Fibroblast of mammary gland (primary cell): ENCODE measurements at regions not wholly inside any gene's neighbourhood (a gene's known extent, or its start where the extent isn't known, plus 50 kb on each side); places are given as distances from the start of the nearest gene placed in this dataset.

Source experiments
- DNase-seq: peaks from one replicate; pipeline ENCODE4 v3.0.0-alpha.2; 2010; ENCODE audit warnings: low read depth
- H3K4me3 ChIP-seq: 2 replicates; pipeline ENCODE4 v1.5.1; 2011; ENCODE audit warnings: low read depth, mild to moderate bottlenecking, low read length, moderate library complexity; ENCODE audit not compliant: control insufficient read depth
- CTCF ChIP-seq: conservative IDR thresholded peaks from 2 replicates; pipeline ENCODE4 v1.5.1; 2011; ENCODE audit warnings: low read depth, low read length, inconsistent platforms; ENCODE audit not compliant: control insufficient read depth, insufficient read depth

DNA sequence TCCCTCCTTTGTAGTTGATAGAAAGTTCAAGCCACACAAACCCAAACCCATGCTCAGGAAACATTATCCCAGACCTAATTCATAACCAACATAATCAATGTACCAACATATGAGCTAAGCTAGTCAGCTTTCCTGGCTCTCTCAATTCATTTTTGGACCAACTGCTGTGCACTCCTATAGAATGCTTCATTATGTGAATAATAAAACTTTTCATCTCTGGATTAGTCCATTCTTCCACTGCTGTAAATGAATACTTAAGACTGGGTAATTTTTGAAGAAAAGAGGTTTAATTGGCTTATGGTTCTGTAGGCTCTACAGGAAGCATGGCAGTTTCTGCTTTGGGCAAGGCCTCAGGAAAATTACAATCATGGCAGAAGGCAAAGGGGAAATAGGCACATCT, 651.9 kb downstream of the RERGL start:
- DNase-seq, result no peak
- no peak for TF ChIP-seq CTCF
- H3K4me3 ChIP-seq, result no peak overlapping the region

DNA sequence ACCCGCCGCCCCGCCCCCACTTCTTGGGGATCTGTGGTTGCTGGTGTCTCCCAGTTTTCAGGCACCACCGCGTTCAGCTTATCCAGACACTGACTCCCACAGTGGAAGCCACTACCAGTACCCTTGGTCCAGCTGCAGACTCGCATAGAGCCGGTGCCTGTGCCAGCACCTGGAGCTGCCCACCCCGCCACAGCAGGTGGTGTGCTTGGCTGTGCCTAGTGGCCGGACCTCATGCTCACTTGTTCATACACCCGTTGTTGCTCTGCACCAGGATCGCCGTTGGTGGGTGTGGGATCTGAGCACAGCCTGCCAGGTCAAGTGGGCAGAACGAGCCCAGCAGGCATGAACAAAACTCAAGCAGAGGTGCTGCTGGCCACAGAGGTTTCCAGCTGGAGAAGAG, 673.2 kb downstream of the RERGL start:
- H3K4me3 ChIP-seq, result no peak overlapping the region
- DNase-seq, result no peak

GRCh38 chr12:17414596-17414995, 675.4 kb downstream of the RERGL start:
- no peak for DNase-seq
- no peak for TF ChIP-seq CTCF
- no peak overlapping the region for H3K4me3 ChIP-seq

More for the DNA sequence above, 673.2 kb downstream of the RERGL start:
- no peak for TF ChIP-seq CTCF

GRCh38 chr12:17411662-17412061, 678.3 kb downstream of the RERGL start:
- no peak for TF ChIP-seq CTCF
- DNase-seq, result no peak
- H3K4me3 ChIP-seq, result no peak overlapping the region

DNA sequence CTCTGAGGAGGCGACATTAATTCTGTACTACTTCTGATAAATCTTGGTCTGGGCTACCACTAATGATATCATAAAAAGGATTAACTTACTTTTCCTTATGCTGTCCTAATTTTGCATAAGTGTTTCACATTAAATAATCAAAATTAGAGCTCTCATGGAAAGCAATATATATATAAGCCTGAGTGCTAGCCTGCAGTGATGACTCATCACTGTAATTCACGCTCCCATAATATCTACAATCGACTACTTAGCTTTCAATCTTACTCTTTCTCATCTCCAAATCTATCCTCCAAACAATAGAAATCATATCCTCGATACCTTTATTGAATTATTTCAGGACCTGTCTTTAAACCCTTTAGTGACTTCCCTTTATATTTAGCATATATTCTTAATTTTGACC, 701.3 kb downstream of the RERGL start:
- no peak for DNase-seq
- TF ChIP-seq CTCF, result no peak
- H3K4me3 ChIP-seq, result no peak overlapping the region

GRCh38 chr12:17383321-17383720, 706.7 kb downstream of the RERGL start:
- TF ChIP-seq CTCF, result no peak
- no peak for DNase-seq
- no peak overlapping the region for H3K4me3 ChIP-seq

- no peak for TF ChIP-seq CTCF
- no peak for DNase-seq
- H3K4me3 ChIP-seq, result no peak overlapping the region
Observed at GRCh38 chr12:17381211-17381610, 708.8 kb downstream of the RERGL start.
